Esophagus (tissue), 2 donors: ENCODE measurements at regions not wholly inside any gene's neighbourhood (a gene's known extent, or its start where the extent isn't known, plus 50 kb on each side); places are given as distances from the start of the nearest gene placed in this dataset.

ENCODE experiments used
- H3K27ac ChIP-seq, 2 donors: one replicate each; pipeline ENCODE4 v1.5.1; 2013; ENCODE audit warnings: low read depth in 2 of 2, mild to moderate bottlenecking in 2 of 2, inconsistent platforms in 1 of 2, low read length in 1 of 2, moderate library complexity in 1 of 2
- H3K27me3 ChIP-seq, 2 donors: one replicate each; pipeline ENCODE4 v1.6.1; 2013; ENCODE audit warnings: low read length in 2 of 2, control low read depth in 1 of 2, mild to moderate bottlenecking in 1 of 2; ENCODE audit not compliant: insufficient read depth in 2 of 2, control insufficient read depth in 1 of 2
- H3K36me3 ChIP-seq, 2 donors: one replicate each; pipeline ENCODE4 v1.6.1; 2013; ENCODE audit warnings: low read length in 1 of 2; ENCODE audit not compliant: control insufficient read depth in 2 of 2, insufficient read depth in 2 of 2
- H3K4me1 ChIP-seq, 2 donors: one replicate each; pipeline ENCODE4 v1.6.1; 2013; ENCODE audit warnings: low read length in 1 of 2; ENCODE audit not compliant: control insufficient read depth in 2 of 2, insufficient read depth in 2 of 2
- H3K4me3 ChIP-seq, 2 donors: one replicate each; pipeline ENCODE4 v1.5.1; 2013; ENCODE audit warnings: low read length in 2 of 2, mild to moderate bottlenecking in 2 of 2, low read depth in 1 of 2, moderate library complexity in 1 of 2
- H3K9me3 ChIP-seq, 2 donors: one replicate each; pipeline ENCODE4 v1.6.1; 2013; ENCODE audit warnings: mild to moderate bottlenecking in 2 of 2, low read depth in 1 of 2, low read length in 1 of 2, moderate library complexity in 1 of 2; ENCODE audit not compliant: control insufficient read depth in 2 of 2, insufficient read depth in 1 of 2
- WGBS, 2 donors: extraction: QIAGEN DNeasy Blood & Tissue Kit; methylation state at CpG; one replicate each; pipeline ENCODE4 v1.1.7; 2013; 5-methylcytosine and 5-hydroxymethylcytosine counted together
- donor health status: healthy with polysubstance abuse.
- donor health status: Bipolar disorder and iron deficiency.

GRCh38 chr17:33814852-33815251 is 440.2 kb upstream of the CCL2 start:
- no peak overlapping the region for H3K4me3 ChIP-seq
- H3K36me3 ChIP-seq, result no peaks in the 10 kb centered on the region
- WGBS, 2 donors, result 73 to 89% methylated on average over 2 of the region's 2 CpGs
- no peaks in the 10 kb centered on the region for H3K27me3 ChIP-seq
- H3K27ac ChIP-seq, result no peak overlapping the region
- H3K4me1 ChIP-seq, result peaks cover 0 to 2% of the 10 kb centered on the region in 2 donors
- H3K9me3 ChIP-seq, result no peaks in the 10 kb centered on the region

GRCh38 chr17:33816036-33816435 is 439.0 kb upstream of the CCL2 start:
- Histone ChIP-seq H3K36me3 (no peaks in the 10 kb centered on the region), H3K27me3 (no peaks in the 10 kb centered on the region), H3K9me3 (no peaks in the 10 kb centered on the region), H3K4me3 (no peak overlapping the region), H3K4me1 (peaks cover 0 to 2% of the 10 kb centered on the region in 2 donors), H3K27ac (no peak overlapping the region)
- WGBS, 2 donors, result 63 to 66% methylated on average over 2 of the region's 2 CpGs

GRCh38 chr17:33816842-33817617 is 438.1 kb upstream of the CCL2 start:
- no peaks in the 10 kb centered on the region for H3K36me3 ChIP-seq
- no peaks in the 10 kb centered on the region for H3K9me3 ChIP-seq
- 63 to 71% methylated on average over 9 of the region's 9 CpGs for WGBS, 2 donors
- H3K27me3 ChIP-seq, result no peaks in the 10 kb centered on the region
- no peak overlapping the region for H3K4me3 ChIP-seq
- no peak overlapping the region for H3K27ac ChIP-seq
- peaks cover 0 to 2% of the 10 kb centered on the region in 2 donors for H3K4me1 ChIP-seq

- Histone ChIP-seq H3K4me3 (no peak overlapping the region), H3K4me1 (no peaks in the 10 kb centered on the region), H3K9me3 (no peaks in the 10 kb centered on the region), H3K36me3 (no peaks in the 10 kb centered on the region), H3K27ac (no peak overlapping the region), H3K27me3 (no peaks in the 10 kb centered on the region)
- 68 to 71% methylated on average over 4 of the region's 4 CpGs for WGBS, 2 donors
Measured at GRCh38 chr17:33819539-33819938, 435.5 kb upstream of the CCL2 start.

GRCh38 chr17:33832262-33832661 is 422.8 kb upstream of the CCL2 start:
- H3K27ac ChIP-seq, result no peak overlapping the region
- 26 to 42% methylated on average over 2 of the region's 2 CpGs for WGBS, 2 donors
- no peak overlapping the region for H3K4me3 ChIP-seq
- no peaks in the 10 kb centered on the region for H3K4me1 ChIP-seq
- no peaks in the 10 kb centered on the region for H3K36me3 ChIP-seq
- no peaks in the 10 kb centered on the region for H3K9me3 ChIP-seq
- no peaks in the 10 kb centered on the region for H3K27me3 ChIP-seq

- H3K27me3 ChIP-seq, result no peaks in the 10 kb centered on the region
- H3K9me3 ChIP-seq, result no peaks in the 10 kb centered on the region
- no peaks in the 10 kb centered on the region for H3K4me1 ChIP-seq
- no peak overlapping the region for H3K4me3 ChIP-seq
- H3K27ac ChIP-seq, result no peak overlapping the region
- no peaks in the 10 kb centered on the region for H3K36me3 ChIP-seq
Measured at GRCh38 chr17:33837281-33837680, 417.8 kb upstream of the CCL2 start.

- 61 to 79% methylated on average over 2 of the region's 2 CpGs for WGBS, 2 donors
- H3K27me3 ChIP-seq, result no peaks in the 10 kb centered on the region
- H3K4me3 ChIP-seq, result no peak overlapping the region
- H3K36me3 ChIP-seq, result no peaks in the 10 kb centered on the region
- no peaks in the 10 kb centered on the region for H3K4me1 ChIP-seq
- H3K27ac ChIP-seq, result no peak overlapping the region
- H3K9me3 ChIP-seq, result peaks cover 0 to 3% of the 10 kb centered on the region in 2 donors
Measured at GRCh38 chr17:33838281-33838680, 416.8 kb upstream of the CCL2 start.

- H3K36me3 ChIP-seq, result no peaks in the 10 kb centered on the region
- 37 to 57% methylated on average over 4 of the region's 4 CpGs for WGBS, 2 donors
- no peak overlapping the region for H3K4me3 ChIP-seq
- H3K27me3 ChIP-seq, result no peaks in the 10 kb centered on the region
- no peak overlapping the region for H3K27ac ChIP-seq
- H3K9me3 ChIP-seq, result no peaks in the 10 kb centered on the region
- H3K4me1 ChIP-seq, result no peaks in the 10 kb centered on the region
Measured at GRCh38 chr17:33847900-33848299, 407.2 kb upstream of the CCL2 start.

GRCh38 chr17:33848433-33848832 is 406.7 kb upstream of the CCL2 start:
- no peaks in the 10 kb centered on the region for H3K4me1 ChIP-seq
- H3K36me3 ChIP-seq, result no peaks in the 10 kb centered on the region
- no peaks in the 10 kb centered on the region for H3K9me3 ChIP-seq
- WGBS, 2 donors, result 45 to 60% methylated on average over 3 of the region's 3 CpGs
- no peak overlapping the region for H3K4me3 ChIP-seq
- H3K27ac ChIP-seq, result no peak overlapping the region
- H3K27me3 ChIP-seq, result no peaks in the 10 kb centered on the region

GRCh38 chr17:33854596-33854995 is 400.5 kb upstream of the CCL2 start:
- Histone ChIP-seq H3K4me3 (no peak overlapping the region), H3K27ac (no peak overlapping the region), H3K36me3 (no peaks in the 10 kb centered on the region), H3K27me3 (no peaks in the 10 kb centered on the region), H3K9me3 (no peaks in the 10 kb centered on the region), H3K4me1 (no peaks in the 10 kb centered on the region)
- 47 to 60% methylated on average over 2 of the region's 2 CpGs for WGBS, 2 donors
